SK-N-SH (cell line): ENCODE measurements at regions not wholly inside any gene's neighbourhood (a gene's known extent, or its start where the extent isn't known, plus 50 kb on each side); places are given as distances from the start of the nearest gene placed in this dataset.

Source experiments
- CTCF ChIA-PET: fragments of 300-600, 350-600 bp; formaldehyde crosslinking; extraction: SDS; loops from one replicate; lab custom pipeline; 2021; lab: Yijun Ruan, JAX
- POLR2A ChIA-PET: fragments of 350-600 bp; sonication (Branson Sonifier 250); formaldehyde crosslinking; extraction: SDS; loops from one replicate; lab custom pipeline; 2020; ENCODE audit warnings: antibody characterized with exemption, inconsistent platforms; lab: Yijun Ruan, JAX
- DNase-seq: peaks from one replicate; pipeline ENCODE4 v3.0.0; 2012
- H2AFZ ChIP-seq: fragments of 200-600 bp; sonication (generic); 2 replicates; pipeline ENCODE4 v1.8.1; 2016; ENCODE audit warnings: antibody characterized with exemption, mild to moderate bottlenecking, low read depth
- H3F3A ChIP-seq: fragments of 200-600 bp; sonication (generic); replicated peaks from 2 replicates; pipeline ENCODE3; 2016; ENCODE audit warnings: antibody characterized with exemption, mild to moderate bottlenecking; ENCODE audit not compliant: insufficient read depth
- H3K27ac ChIP-seq, 2 experiments: fragments of 200-500 bp in 1 of 2; fragments of 200-600 bp in 1 of 2; sonication (Bioruptor generic) in 1 of 2; sonication (generic), shearing (Covaris generic) in 1 of 2; 2 replicates each; pipeline versions ENCODE4 v1.5.1 to v1.6.1; 2014 to 2016; ENCODE audit warnings: low read depth in 2 of 2, inconsistent platforms in 1 of 2, low read length in 1 of 2, mild to moderate bottlenecking in 1 of 2, mixed read lengths in 1 of 2
- H3K27me3 ChIP-seq: fragments of 200-600 bp; sonication (generic), shearing (Covaris generic); 2 replicates; pipeline ENCODE4 v1.6.1; 2016; ENCODE audit warnings: mixed run types; ENCODE audit not compliant: insufficient read depth
- H3K36me3 ChIP-seq, 2 experiments: fragments of 200-500 bp in 1 of 2; fragments of 200-600 bp in 1 of 2; sonication (Bioruptor generic) in 1 of 2; sonication (generic) in 1 of 2; replicated peaks in 1 of 2; 2 replicates each; pipeline versions ENCODE3 to v1.5.1; 2014 to 2016; ENCODE audit warnings: low read length in 1 of 2, mild to moderate bottlenecking in 1 of 2; ENCODE audit not compliant: insufficient read depth in 2 of 2, control insufficient read depth in 1 of 2
- H3K4me1 ChIP-seq, 2 experiments: fragments of 200-500 bp in 1 of 2; fragments of 200-600 bp in 1 of 2; sonication (Bioruptor generic) in 1 of 2; sonication (generic), shearing (Covaris generic) in 1 of 2; 2 replicates each; pipeline versions ENCODE4 v1.5.1 to v1.6.1; 2014 to 2016; ENCODE audit warnings: low read depth in 1 of 2, low read length in 1 of 2, mixed run types in 1 of 2; ENCODE audit not compliant: insufficient read depth in 2 of 2, control insufficient read depth in 1 of 2
- H3K4me2 ChIP-seq: fragments of 200-600 bp; sonication (generic), shearing (Covaris generic); 2 replicates; pipeline ENCODE4 v1.6.1; 2017; ENCODE audit warnings: mixed run types
- H3K4me3 ChIP-seq, 2 experiments: fragments of 200-500 bp in 1 of 2; fragments of 200-600 bp in 1 of 2; sonication (Bioruptor generic) in 1 of 2; sonication (generic), shearing (Covaris generic) in 1 of 2; 2 replicates each; pipeline versions ENCODE4 v1.5.1 to v1.8.1; 2014 to 2016; ENCODE audit warnings: low read depth in 2 of 2, inconsistent platforms in 1 of 2, low read length in 1 of 2, mild to moderate bottlenecking in 1 of 2, mixed read lengths in 1 of 2, moderate library complexity in 1 of 2
- H3K79me2 ChIP-seq: fragments of 200-600 bp; sonication (generic); 2 replicates; pipeline ENCODE4 v1.8.1; 2017; ENCODE audit warnings: mild to moderate bottlenecking; ENCODE audit not compliant: insufficient read depth
- H3K9ac ChIP-seq: fragments of 200-600 bp; sonication (generic); 2 replicates; pipeline ENCODE4 v1.6.1; 2017; ENCODE audit warnings: mixed run types
- H3K9me2 ChIP-seq: fragments of 200-600 bp; sonication (generic); 2 replicates; pipeline ENCODE4 v1.6.1; 2017; ENCODE audit warnings: mixed run types
- H3K9me3 ChIP-seq: fragments of 200-600 bp; sonication (generic); 2 replicates; pipeline ENCODE4 v1.6.1; 2017; ENCODE audit warnings: mixed run types, mild to moderate bottlenecking, moderate library complexity
- H4K20me1 ChIP-seq: fragments of 200-600 bp; sonication (generic); 2 replicates; pipeline ENCODE4 v1.6.1; 2017; ENCODE audit warnings: mild to moderate bottlenecking, mixed run types; ENCODE audit not compliant: insufficient read depth
- EP300 ChIP-seq, 2 experiments: IDR thresholded peaks; 2 replicates each; pipeline versions ENCODE4 v1.4.0 to v1.6.1; 2012; ENCODE audit warnings: borderline replicate concordance in 1 of 2, low read depth in 1 of 2, low read length in 1 of 2
- FOSL2 ChIP-seq: IDR thresholded peaks from 2 replicates; pipeline ENCODE4 v1.4.0; 2012; ENCODE audit warnings: low read depth, mild to moderate bottlenecking, moderate library complexity, borderline replicate concordance
- FOXJ3 ChIP-seq: sonication (generic); formaldehyde crosslinking; IDR thresholded peaks from 2 replicates; pipeline ENCODE4 v1.5.1; 2020; ENCODE audit warnings: mild to moderate bottlenecking, missing genetic modification reagents
- GATA2 ChIP-seq: sonication (generic); formaldehyde crosslinking; IDR thresholded peaks from 2 replicates; pipeline ENCODE4 v1.5.0; 2020; ENCODE audit warnings: mild to moderate bottlenecking, missing genetic modification reagents
- NFIC ChIP-seq: IDR thresholded peaks from 2 replicates; pipeline ENCODE4 v1.4.0; 2012; ENCODE audit warnings: borderline replicate concordance
- NRF1 ChIP-seq: IDR thresholded peaks from 2 replicates; pipeline ENCODE4 v1.6.1; 2012; ENCODE audit warnings: low read depth, mild to moderate bottlenecking, low read length
- RCOR1 ChIP-seq: fragments of 150-350 bp; IDR thresholded peaks from 2 replicates; pipeline ENCODE4 v1.6.1; 2017; ENCODE audit warnings: antibody characterized with exemption, low read length
- RFX5 ChIP-seq: IDR thresholded peaks from 2 replicates; pipeline ENCODE4 v1.6.1; 2012; ENCODE audit warnings: mild to moderate bottlenecking, improper control_type of control experiment, low read length
- TCF12 ChIP-seq: IDR thresholded peaks from 2 replicates; pipeline ENCODE4 v1.4.0; 2012
- TEAD4 ChIP-seq: IDR thresholded peaks from 2 replicates; pipeline ENCODE4 v1.4.0; 2012; ENCODE audit warnings: mild to moderate bottlenecking, borderline replicate concordance; ENCODE audit not compliant: insufficient read depth
- YY1 ChIP-seq: IDR thresholded peaks from 2 replicates; pipeline ENCODE4 v1.4.0; 2012; ENCODE audit warnings: low read depth, mild to moderate bottlenecking
- WGBS: methylation state at CpG from one replicate; pipeline ENCODE4 v1.1.6; 2017; ENCODE audit warnings: low lambda C conversion rate; 5-methylcytosine and 5-hydroxymethylcytosine counted together
- TF ChIP-seq, protein P1 (sequence below): IDR thresholded peaks from 2 replicates; pipeline ENCODE4 v1.6.1; 2012; ENCODE audit warnings: mild to moderate bottlenecking, low read depth, low read length, moderate library complexity
- TF ChIP-seq, protein P2 (sequence below): IDR thresholded peaks from 2 replicates; pipeline ENCODE4; 2012
- TF ChIP-seq, protein P3 (sequence below): IDR thresholded peaks from 2 replicates; pipeline ENCODE4 v1.4.0; 2012; ENCODE audit warnings: low read depth

DNA sequence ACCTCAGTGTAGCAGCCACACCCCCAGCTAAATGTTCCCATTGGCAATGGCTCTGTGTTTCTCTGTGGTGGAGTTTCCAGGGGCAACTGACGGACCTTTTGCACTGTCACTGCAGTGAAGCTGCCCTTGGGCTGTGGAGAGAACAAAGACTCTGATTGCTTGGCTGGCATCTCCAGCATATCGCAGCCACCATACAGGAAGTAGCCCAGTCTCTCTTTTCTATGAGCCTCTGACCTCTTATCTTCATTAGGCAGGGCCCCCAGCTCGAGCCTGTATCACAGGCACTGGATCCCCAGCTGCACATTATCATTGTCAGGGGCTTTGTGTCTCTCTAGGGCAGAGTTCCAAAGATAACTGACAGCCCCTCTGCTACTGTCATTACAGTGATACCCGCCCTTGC is 483.5 kb downstream of the ARAP2 start (continued):
- TF ChIP-seq FOXJ3 = no peak
- no peak for TF ChIP-seq YY1
- TF ChIP-seq EP300 (IDR thresholded peaks at IDR 0.05; ENCODE audit: borderline replicate concordance in 1 of 2, low read depth in 1 of 2, low read length in 1 of 2) = no peak

DNA sequence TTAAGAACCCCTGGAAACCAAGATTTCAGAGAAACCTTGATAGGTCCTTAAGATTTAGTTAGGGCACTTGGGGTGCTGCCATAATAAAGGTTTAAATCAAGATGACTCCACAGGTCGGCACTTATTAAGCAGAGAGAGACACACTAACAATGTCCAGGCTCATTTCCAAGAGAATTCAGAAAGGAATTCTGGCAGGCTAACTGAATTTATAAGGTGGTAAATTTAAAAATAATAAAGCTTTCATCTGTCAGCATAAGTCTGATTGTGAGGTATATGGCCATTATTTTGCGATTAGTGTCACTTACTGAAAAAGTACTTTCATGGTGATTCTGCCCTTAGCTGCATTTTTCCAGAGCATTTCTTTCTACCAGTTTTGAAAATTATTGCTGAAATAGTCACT is 472.7 kb downstream of the ARAP2 start:
- H3F3A ChIP-seq = peaks cover 8% of the 10 kb centered on the region
- no peaks in the 10 kb centered on the region for H3K36me3 ChIP-seq
- H3K79me2 ChIP-seq = no peaks in the 10 kb centered on the region
- H3K27ac ChIP-seq = peak overlapping the region in 1 of 2 experiments; percentile 65; a peak in 2 of 4 replicates
- H3K9ac ChIP-seq = no peak overlapping the region
- peak overlapping the region; percentile 18; the same call in 1 of the 2 replicates for H3K4me2 ChIP-seq
- H3K4me1 ChIP-seq = no peaks in the 10 kb centered on the region
- no peaks in the 10 kb centered on the region for H3K27me3 ChIP-seq
- 6% methylated on average over 2 of the region's 2 CpGs for WGBS
- TF ChIP-seq, protein P1, sequence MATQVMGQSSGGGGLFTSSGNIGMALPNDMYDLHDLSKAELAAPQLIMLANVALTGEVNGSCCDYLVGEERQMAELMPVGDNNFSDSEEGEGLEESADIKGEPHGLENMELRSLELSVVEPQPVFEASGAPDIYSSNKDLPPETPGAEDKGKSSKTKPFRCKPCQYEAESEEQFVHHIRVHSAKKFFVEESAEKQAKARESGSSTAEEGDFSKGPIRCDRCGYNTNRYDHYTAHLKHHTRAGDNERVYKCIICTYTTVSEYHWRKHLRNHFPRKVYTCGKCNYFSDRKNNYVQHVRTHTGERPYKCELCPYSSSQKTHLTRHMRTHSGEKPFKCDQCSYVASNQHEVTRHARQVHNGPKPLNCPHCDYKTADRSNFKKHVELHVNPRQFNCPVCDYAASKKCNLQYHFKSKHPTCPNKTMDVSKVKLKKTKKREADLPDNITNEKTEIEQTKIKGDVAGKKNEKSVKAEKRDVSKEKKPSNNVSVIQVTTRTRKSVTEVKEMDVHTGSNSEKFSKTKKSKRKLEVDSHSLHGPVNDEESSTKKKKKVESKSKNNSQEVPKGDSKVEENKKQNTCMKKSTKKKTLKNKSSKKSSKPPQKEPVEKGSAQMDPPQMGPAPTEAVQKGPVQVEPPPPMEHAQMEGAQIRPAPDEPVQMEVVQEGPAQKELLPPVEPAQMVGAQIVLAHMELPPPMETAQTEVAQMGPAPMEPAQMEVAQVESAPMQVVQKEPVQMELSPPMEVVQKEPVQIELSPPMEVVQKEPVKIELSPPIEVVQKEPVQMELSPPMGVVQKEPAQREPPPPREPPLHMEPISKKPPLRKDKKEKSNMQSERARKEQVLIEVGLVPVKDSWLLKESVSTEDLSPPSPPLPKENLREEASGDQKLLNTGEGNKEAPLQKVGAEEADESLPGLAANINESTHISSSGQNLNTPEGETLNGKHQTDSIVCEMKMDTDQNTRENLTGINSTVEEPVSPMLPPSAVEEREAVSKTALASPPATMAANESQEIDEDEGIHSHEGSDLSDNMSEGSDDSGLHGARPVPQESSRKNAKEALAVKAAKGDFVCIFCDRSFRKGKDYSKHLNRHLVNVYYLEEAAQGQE = no peak
- TF ChIP-seq GATA2 (CRISPR knock-in tag) (no peak), NRF1 (no peak), EP300 (IDR thresholded peaks at IDR 0.05; ENCODE audit: borderline replicate concordance in 1 of 2, low read depth in 1 of 2, low read length in 1 of 2) (0 out of 4 replicates have a peak, but pooled peaks of 1 of the 2 experiments have one; percentile 16), RFX5 (no peak), TCF12 (peak; percentile 44), FOSL2 (no peak), RCOR1 (no peak), YY1 (no peak), NFIC (no peak), TEAD4 (no peak)
- TF ChIP-seq, protein P2, sequence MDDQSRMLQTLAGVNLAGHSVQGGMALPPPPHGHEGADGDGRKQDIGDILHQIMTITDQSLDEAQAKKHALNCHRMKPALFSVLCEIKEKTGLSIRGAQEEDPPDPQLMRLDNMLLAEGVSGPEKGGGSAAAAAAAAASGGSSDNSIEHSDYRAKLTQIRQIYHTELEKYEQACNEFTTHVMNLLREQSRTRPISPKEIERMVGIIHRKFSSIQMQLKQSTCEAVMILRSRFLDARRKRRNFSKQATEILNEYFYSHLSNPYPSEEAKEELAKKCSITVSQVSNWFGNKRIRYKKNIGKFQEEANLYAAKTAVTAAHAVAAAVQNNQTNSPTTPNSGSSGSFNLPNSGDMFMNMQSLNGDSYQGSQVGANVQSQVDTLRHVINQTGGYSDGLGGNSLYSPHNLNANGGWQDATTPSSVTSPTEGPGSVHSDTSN = peak; percentile 52; the same call in 1 of the 2 replicates
- TF ChIP-seq, protein P3, sequence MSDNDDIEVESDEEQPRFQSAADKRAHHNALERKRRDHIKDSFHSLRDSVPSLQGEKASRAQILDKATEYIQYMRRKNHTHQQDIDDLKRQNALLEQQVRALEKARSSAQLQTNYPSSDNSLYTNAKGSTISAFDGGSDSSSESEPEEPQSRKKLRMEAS = no peak
- H3K9me3 ChIP-seq = no peaks in the 10 kb centered on the region; the same call in 1 of the 2 replicates
- ChIA-PET POLR2A (no interaction called here), CTCF (no interaction called here)
- H3K9me2 ChIP-seq = no peaks in the 10 kb centered on the region
- no peak overlapping the region for H2AFZ ChIP-seq
- no peaks in the 10 kb centered on the region for H4K20me1 ChIP-seq
- H3K4me3 ChIP-seq = no peak overlapping the region
- no peak for DNase-seq
